ENCODE measurements at regions not wholly inside any gene's neighbourhood (a gene's known extent, or its start where the extent isn't known, plus 50 kb on each side); places are given as distances from the start of the nearest gene placed in this dataset.

GRCh38 chr2:111235192-111236015, 114.7 kb downstream of the BCL2L11 start:
- no peak for TF ChIP-seq CTCF (IDR thresholded peaks at IDR 0.05)
- no peak for TF ChIP-seq ZFX (IDR thresholded peaks at IDR 0.05; ENCODE audit: borderline replicate concordance)

Measured in 22Rv1 (cell line).